ENCODE measurements at regions not wholly inside any gene's neighbourhood (a gene's known extent, or its start where the extent isn't known, plus 50 kb on each side); places are given as distances from the start of the nearest gene placed in this dataset.

GRCh38 chr4:59175617-59176016, 2024.5 kb upstream of the ADGRL3 start:
- no peaks in the 10 kb centered on the region for H3K36me3 Mint-ChIP-seq (ENCODE audit: unreplicated experiment)

DNA sequence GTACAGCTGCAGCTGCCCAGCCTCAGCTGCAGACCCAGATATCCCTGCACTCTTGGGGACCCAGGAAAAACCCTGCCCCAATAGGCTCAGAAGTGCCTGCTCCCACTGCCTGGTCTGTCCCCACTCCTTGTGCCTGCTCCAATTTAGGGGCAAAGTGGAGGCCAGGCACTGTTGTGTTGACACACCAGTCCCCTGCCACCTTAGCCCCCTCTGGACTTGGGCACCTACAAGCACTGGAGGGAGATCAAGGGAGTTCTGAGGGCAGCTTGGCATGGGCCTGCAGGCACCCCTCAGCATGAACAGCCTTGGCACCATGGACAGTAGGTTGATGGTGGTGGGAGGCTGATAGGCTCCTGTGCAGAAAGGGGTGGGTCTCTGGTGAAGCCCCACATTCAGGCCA, 2020.8 kb upstream of the ADGRL3 start:
- H3K27me3 Mint-ChIP-seq (ENCODE audit: unreplicated experiment) = no peaks in the 10 kb centered on the region
- no peaks in the 10 kb centered on the region for H3K4me1 Mint-ChIP-seq (ENCODE audit: low read depth, unreplicated experiment)
- no peak overlapping the region for H3K4me3 Mint-ChIP-seq (ENCODE audit: unreplicated experiment)
- no peak for TF ChIP-seq CTCF (IDR thresholded peaks at IDR 0.05; ENCODE audit: partially characterized antibody, unreplicated experiment)
- DNase-seq = no peak
- H3K27ac Mint-ChIP-seq (ENCODE audit: unreplicated experiment) = no peak overlapping the region
- no peaks in the 10 kb centered on the region for H3K36me3 Mint-ChIP-seq (ENCODE audit: unreplicated experiment)
- no peaks in the 10 kb centered on the region for H3K9me3 Mint-ChIP-seq (ENCODE audit: unreplicated experiment)

More at GRCh38 chr4:59175617-59176016, 2024.5 kb upstream of the ADGRL3 start:
- Mint-ChIP-seq H3K9me3 (ENCODE audit: unreplicated experiment) (no peaks in the 10 kb centered on the region), H3K27me3 (ENCODE audit: unreplicated experiment) (no peaks in the 10 kb centered on the region), H3K4me1 (ENCODE audit: low read depth, unreplicated experiment) (no peaks in the 10 kb centered on the region), H3K27ac (ENCODE audit: unreplicated experiment) (no peak overlapping the region), H3K4me3 (ENCODE audit: unreplicated experiment) (no peak overlapping the region)
- no peak for TF ChIP-seq CTCF (IDR thresholded peaks at IDR 0.05; ENCODE audit: partially characterized antibody, unreplicated experiment)
- DNase-seq = no peak

- H3K27me3 Mint-ChIP-seq (ENCODE audit: unreplicated experiment) = no peaks in the 10 kb centered on the region
Observed at GRCh38 chr4:59180161-59180560, 2020.0 kb upstream of the ADGRL3 start.

DNA sequence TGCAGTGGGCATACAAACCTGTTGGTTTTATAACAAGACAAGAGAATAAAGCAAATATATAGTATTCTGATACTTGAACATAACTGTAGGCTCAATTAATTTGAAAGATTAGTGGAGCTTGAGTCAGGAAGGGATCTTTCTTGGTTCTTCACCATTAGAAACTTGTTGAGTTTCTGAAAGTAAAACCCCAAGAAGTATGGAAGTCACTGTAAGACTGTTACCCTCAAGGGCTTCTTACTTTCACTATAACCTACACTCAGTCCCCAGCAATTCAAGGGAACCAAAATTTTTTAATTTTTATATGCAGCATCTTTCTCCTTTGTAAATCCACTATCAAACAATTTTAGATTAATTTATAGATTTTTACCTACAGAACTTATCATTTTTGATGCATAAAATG, 2019.2 kb upstream of the ADGRL3 start:
- TF ChIP-seq CTCF (IDR thresholded peaks at IDR 0.05; ENCODE audit: partially characterized antibody, unreplicated experiment) = no peak
- no peaks in the 10 kb centered on the region for H3K27me3 Mint-ChIP-seq (ENCODE audit: unreplicated experiment)

More at GRCh38 chr4:59180161-59180560, 2020.0 kb upstream of the ADGRL3 start:
- Mint-ChIP-seq H3K9me3 (ENCODE audit: unreplicated experiment) (no peaks in the 10 kb centered on the region), H3K36me3 (ENCODE audit: unreplicated experiment) (no peaks in the 10 kb centered on the region), H3K4me1 (ENCODE audit: low read depth, unreplicated experiment) (no peaks in the 10 kb centered on the region), H3K27ac (ENCODE audit: unreplicated experiment) (no peak overlapping the region), H3K4me3 (ENCODE audit: unreplicated experiment) (no peak overlapping the region)
- no peak for TF ChIP-seq CTCF (IDR thresholded peaks at IDR 0.05; ENCODE audit: partially characterized antibody, unreplicated experiment)
- DNase-seq = no peak

GRCh38 chr4:59195839-59196238, 2004.3 kb upstream of the ADGRL3 start:
- no peaks in the 10 kb centered on the region for H3K9me3 Mint-ChIP-seq (ENCODE audit: unreplicated experiment)
- no peak for TF ChIP-seq CTCF (IDR thresholded peaks at IDR 0.05; ENCODE audit: partially characterized antibody, unreplicated experiment)
- DNase-seq = no peak
- no peak overlapping the region for H3K4me3 Mint-ChIP-seq (ENCODE audit: unreplicated experiment)
- peaks cover 8% of the 10 kb centered on the region for H3K4me1 Mint-ChIP-seq (ENCODE audit: low read depth, unreplicated experiment)
- H3K36me3 Mint-ChIP-seq (ENCODE audit: unreplicated experiment) = no peaks in the 10 kb centered on the region
- H3K27ac Mint-ChIP-seq (ENCODE audit: unreplicated experiment) = no peak overlapping the region
- no peaks in the 10 kb centered on the region for H3K27me3 Mint-ChIP-seq (ENCODE audit: unreplicated experiment)

More for the DNA sequence above, 2019.2 kb upstream of the ADGRL3 start:
- no peak overlapping the region for H3K27ac Mint-ChIP-seq (ENCODE audit: unreplicated experiment)
- H3K4me3 Mint-ChIP-seq (ENCODE audit: unreplicated experiment) = no peak overlapping the region
- no peaks in the 10 kb centered on the region for H3K4me1 Mint-ChIP-seq (ENCODE audit: low read depth, unreplicated experiment)
- no peaks in the 10 kb centered on the region for H3K36me3 Mint-ChIP-seq (ENCODE audit: unreplicated experiment)
- DNase-seq = no peak
- no peaks in the 10 kb centered on the region for H3K9me3 Mint-ChIP-seq (ENCODE audit: unreplicated experiment)
